ENCODE measurements at regions not wholly inside any gene's neighbourhood (a gene's known extent, or its start where the extent isn't known, plus 50 kb on each side); places are given as distances from the start of the nearest gene placed in this dataset.

DNA sequence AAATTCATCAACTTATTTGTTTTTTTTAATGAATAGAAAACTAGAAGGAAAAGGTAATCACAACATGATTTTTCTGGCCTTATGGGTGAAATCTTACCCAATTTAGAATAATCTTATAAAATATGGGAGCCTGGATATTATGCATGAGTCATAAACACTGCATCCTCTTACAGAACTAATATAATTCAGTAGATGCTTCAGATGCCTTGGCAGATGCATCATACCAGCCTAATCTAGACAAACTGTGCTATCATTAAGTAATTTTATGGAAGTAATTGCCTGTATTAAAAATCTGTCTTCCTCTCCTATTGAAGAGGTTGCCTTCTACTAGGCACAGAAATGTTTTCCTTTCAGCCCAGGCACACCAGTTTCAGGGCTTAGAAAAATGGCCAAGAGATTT lies 2384.6 kb upstream of the WWC1 start:
- ATAC-seq (no peak), DNase-seq (ENCODE audit: low spot score) (no peak)
- ChIA-PET CTCF (no interaction called here), POLR2A (no interaction called here)
- no peak for TF ChIP-seq ETV6 (CRISPR knock-in tag; IDR thresholded peaks at IDR 0.05)
- no peak for TF ChIP-seq TEAD4 (CRISPR knock-in tag; IDR thresholded peaks at IDR 0.05)
- no peak for TF ChIP-seq ZNF416 (CRISPR knock-in tag; IDR thresholded peaks at IDR 0.05)
- TF ChIP-seq, protein P1, sequence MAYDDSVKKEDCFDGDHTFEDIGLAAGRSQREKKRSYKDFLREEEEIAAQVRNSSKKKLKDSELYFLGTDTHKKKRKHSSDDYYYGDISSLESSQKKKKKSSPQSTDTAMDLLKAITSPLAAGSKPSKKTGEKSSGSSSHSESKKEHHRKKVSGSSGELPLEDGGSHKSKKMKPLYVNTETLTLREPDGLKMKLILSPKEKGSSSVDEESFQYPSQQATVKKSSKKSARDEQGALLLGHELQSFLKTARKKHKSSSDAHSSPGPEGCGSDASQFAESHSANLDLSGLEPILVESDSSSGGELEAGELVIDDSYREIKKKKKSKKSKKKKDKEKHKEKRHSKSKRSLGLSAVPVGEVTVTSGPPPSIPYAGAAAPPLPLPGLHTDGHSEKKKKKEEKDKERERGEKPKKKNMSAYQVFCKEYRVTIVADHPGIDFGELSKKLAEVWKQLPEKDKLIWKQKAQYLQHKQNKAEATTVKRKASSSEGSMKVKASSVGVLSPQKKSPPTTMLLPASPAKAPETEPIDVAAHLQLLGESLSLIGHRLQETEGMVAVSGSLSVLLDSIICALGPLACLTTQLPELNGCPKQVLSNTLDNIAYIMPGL (CRISPR knock-in tag; IDR thresholded peaks at IDR 0.05) = no peak
- TF ChIP-seq, protein P2, sequence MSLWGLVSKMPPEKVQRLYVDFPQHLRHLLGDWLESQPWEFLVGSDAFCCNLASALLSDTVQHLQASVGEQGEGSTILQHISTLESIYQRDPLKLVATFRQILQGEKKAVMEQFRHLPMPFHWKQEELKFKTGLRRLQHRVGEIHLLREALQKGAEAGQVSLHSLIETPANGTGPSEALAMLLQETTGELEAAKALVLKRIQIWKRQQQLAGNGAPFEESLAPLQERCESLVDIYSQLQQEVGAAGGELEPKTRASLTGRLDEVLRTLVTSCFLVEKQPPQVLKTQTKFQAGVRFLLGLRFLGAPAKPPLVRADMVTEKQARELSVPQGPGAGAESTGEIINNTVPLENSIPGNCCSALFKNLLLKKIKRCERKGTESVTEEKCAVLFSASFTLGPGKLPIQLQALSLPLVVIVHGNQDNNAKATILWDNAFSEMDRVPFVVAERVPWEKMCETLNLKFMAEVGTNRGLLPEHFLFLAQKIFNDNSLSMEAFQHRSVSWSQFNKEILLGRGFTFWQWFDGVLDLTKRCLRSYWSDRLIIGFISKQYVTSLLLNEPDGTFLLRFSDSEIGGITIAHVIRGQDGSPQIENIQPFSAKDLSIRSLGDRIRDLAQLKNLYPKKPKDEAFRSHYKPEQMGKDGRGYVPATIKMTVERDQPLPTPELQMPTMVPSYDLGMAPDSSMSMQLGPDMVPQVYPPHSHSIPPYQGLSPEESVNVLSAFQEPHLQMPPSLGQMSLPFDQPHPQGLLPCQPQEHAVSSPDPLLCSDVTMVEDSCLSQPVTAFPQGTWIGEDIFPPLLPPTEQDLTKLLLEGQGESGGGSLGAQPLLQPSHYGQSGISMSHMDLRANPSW (CRISPR knock-in tag; conservative IDR thresholded peaks at IDR 0.05; ENCODE audit: low read depth) = no peak
- TF ChIP-seq GRHL2 (CRISPR knock-in tag; IDR thresholded peaks at IDR 0.05; ENCODE audit: insufficient replicate concordance, severe bottlenecking) = no peak
- TF ChIP-seq ZNF138 (CRISPR knock-in tag; conservative IDR thresholded peaks at IDR 0.05) = no peak
- TF ChIP-seq ZBTB21 (CRISPR knock-in tag; IDR thresholded peaks at IDR 0.05; ENCODE audit: borderline replicate concordance) = no peak
- TF ChIP-seq, protein P3, sequence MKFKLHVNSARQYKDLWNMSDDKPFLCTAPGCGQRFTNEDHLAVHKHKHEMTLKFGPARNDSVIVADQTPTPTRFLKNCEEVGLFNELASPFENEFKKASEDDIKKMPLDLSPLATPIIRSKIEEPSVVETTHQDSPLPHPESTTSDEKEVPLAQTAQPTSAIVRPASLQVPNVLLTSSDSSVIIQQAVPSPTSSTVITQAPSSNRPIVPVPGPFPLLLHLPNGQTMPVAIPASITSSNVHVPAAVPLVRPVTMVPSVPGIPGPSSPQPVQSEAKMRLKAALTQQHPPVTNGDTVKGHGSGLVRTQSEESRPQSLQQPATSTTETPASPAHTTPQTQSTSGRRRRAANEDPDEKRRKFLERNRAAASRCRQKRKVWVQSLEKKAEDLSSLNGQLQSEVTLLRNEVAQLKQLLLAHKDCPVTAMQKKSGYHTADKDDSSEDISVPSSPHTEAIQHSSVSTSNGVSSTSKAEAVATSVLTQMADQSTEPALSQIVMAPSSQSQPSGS (CRISPR knock-in tag; IDR thresholded peaks at IDR 0.05; ENCODE audit: borderline replicate concordance, low read depth) = no peak
- no peak for TF ChIP-seq CREM (CRISPR knock-in tag; IDR thresholded peaks at IDR 0.05)
- TF ChIP-seq, protein P4, sequence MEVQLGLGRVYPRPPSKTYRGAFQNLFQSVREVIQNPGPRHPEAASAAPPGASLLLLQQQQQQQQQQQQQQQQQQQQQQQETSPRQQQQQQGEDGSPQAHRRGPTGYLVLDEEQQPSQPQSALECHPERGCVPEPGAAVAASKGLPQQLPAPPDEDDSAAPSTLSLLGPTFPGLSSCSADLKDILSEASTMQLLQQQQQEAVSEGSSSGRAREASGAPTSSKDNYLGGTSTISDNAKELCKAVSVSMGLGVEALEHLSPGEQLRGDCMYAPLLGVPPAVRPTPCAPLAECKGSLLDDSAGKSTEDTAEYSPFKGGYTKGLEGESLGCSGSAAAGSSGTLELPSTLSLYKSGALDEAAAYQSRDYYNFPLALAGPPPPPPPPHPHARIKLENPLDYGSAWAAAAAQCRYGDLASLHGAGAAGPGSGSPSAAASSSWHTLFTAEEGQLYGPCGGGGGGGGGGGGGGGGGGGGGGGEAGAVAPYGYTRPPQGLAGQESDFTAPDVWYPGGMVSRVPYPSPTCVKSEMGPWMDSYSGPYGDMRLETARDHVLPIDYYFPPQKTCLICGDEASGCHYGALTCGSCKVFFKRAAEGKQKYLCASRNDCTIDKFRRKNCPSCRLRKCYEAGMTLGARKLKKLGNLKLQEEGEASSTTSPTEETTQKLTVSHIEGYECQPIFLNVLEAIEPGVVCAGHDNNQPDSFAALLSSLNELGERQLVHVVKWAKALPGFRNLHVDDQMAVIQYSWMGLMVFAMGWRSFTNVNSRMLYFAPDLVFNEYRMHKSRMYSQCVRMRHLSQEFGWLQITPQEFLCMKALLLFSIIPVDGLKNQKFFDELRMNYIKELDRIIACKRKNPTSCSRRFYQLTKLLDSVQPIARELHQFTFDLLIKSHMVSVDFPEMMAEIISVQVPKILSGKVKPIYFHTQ (CRISPR knock-in tag; IDR thresholded peaks at IDR 0.05) = no peak
- TF ChIP-seq CBFB (CRISPR knock-in tag; IDR thresholded peaks at IDR 0.05; ENCODE audit: low read depth) = no peak
- TF ChIP-seq ZNF232 (CRISPR knock-in tag; IDR thresholded peaks at IDR 0.05) = no peak
- no peak for TF ChIP-seq RELA (CRISPR knock-in tag; IDR thresholded peaks at IDR 0.05; ENCODE audit: borderline replicate concordance)
- Mint-ChIP-seq H3K27ac (no peak overlapping the region), H3K9me3 (peaks cover 26% of the 10 kb centered on the region), H3K4me1 (no peaks in the 10 kb centered on the region), H3K36me3 (peaks cover 12% of the 10 kb centered on the region), H3K27me3 (ENCODE audit: low read depth) (no peaks in the 10 kb centered on the region), H3K4me3 (no peak overlapping the region)

DNA sequence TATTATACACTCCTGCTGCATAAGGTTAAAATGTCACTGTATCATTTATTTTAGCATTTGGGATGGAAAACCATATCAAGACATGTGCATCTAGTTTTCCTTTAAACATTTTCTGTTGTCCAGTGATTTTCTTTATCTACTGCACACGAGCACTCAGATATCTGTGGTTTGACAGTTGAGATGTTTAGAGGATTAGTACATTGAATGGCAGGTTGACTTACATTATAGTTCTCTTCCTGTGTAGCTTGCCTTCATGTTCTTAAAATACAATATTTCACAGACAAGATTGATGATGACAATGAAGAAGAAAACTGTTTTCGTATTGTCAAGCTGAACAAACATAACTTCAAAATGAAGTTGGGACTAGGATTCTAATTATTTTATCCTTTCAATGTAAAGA lies 2378.4 kb upstream of the WWC1 start:
- no peak for DNase-seq (ENCODE audit: low spot score)
- H3K27ac Mint-ChIP-seq = no peak overlapping the region
- ATAC-seq = no peak
- CTCF ChIA-PET = no interaction called here
- H3K27me3 Mint-ChIP-seq (ENCODE audit: low read depth) = no peaks in the 10 kb centered on the region
- no peaks in the 10 kb centered on the region for H3K4me1 Mint-ChIP-seq
- peaks cover 12% of the 10 kb centered on the region for H3K36me3 Mint-ChIP-seq
- no peak overlapping the region for H3K4me3 Mint-ChIP-seq
- TF ChIP-seq, protein P5, sequence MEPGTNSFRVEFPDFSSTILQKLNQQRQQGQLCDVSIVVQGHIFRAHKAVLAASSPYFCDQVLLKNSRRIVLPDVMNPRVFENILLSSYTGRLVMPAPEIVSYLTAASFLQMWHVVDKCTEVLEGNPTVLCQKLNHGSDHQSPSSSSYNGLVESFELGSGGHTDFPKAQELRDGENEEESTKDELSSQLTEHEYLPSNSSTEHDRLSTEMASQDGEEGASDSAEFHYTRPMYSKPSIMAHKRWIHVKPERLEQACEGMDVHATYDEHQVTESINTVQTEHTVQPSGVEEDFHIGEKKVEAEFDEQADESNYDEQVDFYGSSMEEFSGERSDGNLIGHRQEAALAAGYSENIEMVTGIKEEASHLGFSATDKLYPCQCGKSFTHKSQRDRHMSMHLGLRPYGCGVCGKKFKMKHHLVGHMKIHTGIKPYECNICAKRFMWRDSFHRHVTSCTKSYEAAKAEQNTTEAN (CRISPR knock-in tag; IDR thresholded peaks at IDR 0.05) = no peak
- TF ChIP-seq NR2C2 (CRISPR knock-in tag; IDR thresholded peaks at IDR 0.05) = no peak
- no peak for TF ChIP-seq NR1H2 (CRISPR knock-in tag; IDR thresholded peaks at IDR 0.05)
- POLR2A ChIA-PET = no interaction called here
- H3K9me3 Mint-ChIP-seq = peaks cover 30% of the 10 kb centered on the region
